HG02588 (cell line): ENCODE measurements at regions not wholly inside any gene's neighbourhood (a gene's known extent, or its start where the extent isn't known, plus 50 kb on each side); places are given as distances from the start of the nearest gene placed in this dataset.
"Not testable (repeated sequence)": the region's sequence is repeated elsewhere in the genome, so short reads cannot be mapped to it uniquely, and the experiment has no call there.

ENCODE experiments used
- ATAC-seq: cut with Tn5 transposase; IDR thresholded peaks from one replicate; pipeline ENCODE4 v1.9.1; 2021; ENCODE audit warnings: mild to moderate bottlenecking, moderate library complexity; ENCODE audit not compliant: unreplicated experiment

- no peak for ATAC-seq
These were observed 142.3 kb upstream of the SAMSN1 start for GRCh38 chr21:14688412-14688811.

- peak; percentile 57 for ATAC-seq
These were observed 141.1 kb upstream of the SAMSN1 start for GRCh38 chr21:14687268-14687625.

GRCh38 chr21:14686466-14687267 is 140.6 kb upstream of the SAMSN1 start:
- peak; percentile 63 for ATAC-seq

GRCh38 chr21:14685568-14685967 is 139.5 kb upstream of the SAMSN1 start:
- no peak for ATAC-seq

- ATAC-seq = no peak
These were observed 138.0 kb upstream of the SAMSN1 start for GRCh38 chr21:14684071-14684470.

GRCh38 chr21:14683063-14683462 is 136.9 kb upstream of the SAMSN1 start:
- ATAC-seq = no peak

- no peak for ATAC-seq
These were observed 133.0 kb upstream of the SAMSN1 start for GRCh38 chr21:14678973-14679574.

- ATAC-seq = no peak
These were observed 131.6 kb upstream of the SAMSN1 start for GRCh38 chr21:14677639-14678179.

GRCh38 chr21:14677013-14677412 is 130.9 kb upstream of the SAMSN1 start:
- ATAC-seq = no peak

GRCh38 chr21:14675774-14676530 is 129.8 kb upstream of the SAMSN1 start:
- ATAC-seq = peak; percentile 81

- ATAC-seq = no peak
These were observed 127.5 kb upstream of the SAMSN1 start for GRCh38 chr21:14673649-14674048.

- no peak for ATAC-seq
These were observed 126.4 kb upstream of the SAMSN1 start for GRCh38 chr21:14672466-14672865.

GRCh38 chr21:14670409-14670808 is 124.3 kb upstream of the SAMSN1 start:
- no peak for ATAC-seq

- not testable (repeated sequence) for ATAC-seq
These were observed 123.0 kb upstream of the SAMSN1 start for GRCh38 chr21:14669092-14669491.

GRCh38 chr21:14657241-14658008 is 111.3 kb upstream of the SAMSN1 start:
- ATAC-seq = no peak

- ATAC-seq = no peak
These were observed 100.8 kb upstream of the SAMSN1 start for GRCh38 chr21:14646893-14647292.

GRCh38 chr21:14645702-14646101 is 99.6 kb upstream of the SAMSN1 start:
- no peak for ATAC-seq

GRCh38 chr21:14632359-14632758 is 86.2 kb upstream of the SAMSN1 start:
- no peak for ATAC-seq

- no peak for ATAC-seq
These were observed 84.5 kb upstream of the SAMSN1 start for GRCh38 chr21:14630556-14631069.

GRCh38 chr21:14629461-14629860 is 83.3 kb upstream of the SAMSN1 start:
- no peak for ATAC-seq

- ATAC-seq = not testable (repeated sequence)
These were observed 77.0 kb upstream of the SAMSN1 start for GRCh38 chr21:14623079-14623478.
